ENCODE measurements at regions not wholly inside any gene's neighbourhood (a gene's known extent, or its start where the extent isn't known, plus 50 kb on each side); places are given as distances from the start of the nearest gene placed in this dataset.

GRCh38 chr2:176742271-176742670 is 470.3 kb upstream of the HNRNPA3 start:
- TF ChIP-seq CTCF (conservative IDR thresholded peaks at IDR 0.05), result no peak
- TF ChIP-seq EZH2 (IDR thresholded peaks at IDR 0.05; ENCODE audit: low read depth), result no peak

All from PC-9 (cell line).